Ovary (tissue), 3 donors: ENCODE measurements at regions not wholly inside any gene's neighbourhood (a gene's known extent, or its start where the extent isn't known, plus 50 kb on each side); places are given as distances from the start of the nearest gene placed in this dataset.

ENCODE experiments used
- CTCF ChIP-seq, 3 donors: fragments of 450-650 bp in 2 of 3; fragments of 200-600 bp in 1 of 3; IDR thresholded peaks; one replicate each; pipeline versions ENCODE4 v1.5.1 to v1.8.0; 2016 to 2022; ENCODE audit warnings: antibody characterized with exemption in 3 of 3, mild to moderate bottlenecking in 1 of 3
- EP300 ChIP-seq: sonication (generic); formaldehyde crosslinking; IDR thresholded peaks from one replicate; pipeline ENCODE4 v1.6.1; 2017; ENCODE audit warnings: antibody characterized with exemption
- POLR2A ChIP-seq: fragments of 450-650 bp; IDR thresholded peaks from one replicate; pipeline ENCODE4 v1.6.1; 2017; ENCODE audit warnings: antibody characterized with exemption, mild to moderate bottlenecking, moderate library complexity
- donor health status: DM: no; HTN: no; CAD: no.

- TF ChIP-seq CTCF (IDR thresholded peaks at IDR 0.05) (no peak), POLR2A (no peak), EP300 (no peak)
Observed at GRCh38 chr4:123308667-123309066, 87.9 kb upstream of the SPRY1 start.
